HL-60 (cell line): ENCODE measurements at regions not wholly inside any gene's neighbourhood (a gene's known extent, or its start where the extent isn't known, plus 50 kb on each side); places are given as distances from the start of the nearest gene placed in this dataset.

Experiments used
- DNase-seq, 2 experiments: peaks; one replicate each; pipeline ENCODE4 v3.0.0-alpha.2; 2010 to 2020; ENCODE audit warnings: low read depth in 1 of 2, low spot score in 1 of 2
- H3K27ac ChIP-seq: fragments of 250-450 bp; sonication (Bioruptor Pico); replicated peaks from 2 replicates; pipeline ENCODE4 v1.5.1; 2020; ENCODE audit warnings: mild to moderate bottlenecking, moderate library complexity
- H3K27me3 ChIP-seq: fragments of 250-450 bp; sonication (Bioruptor Pico); 2 replicates; pipeline ENCODE4 v1.5.1; 2021; ENCODE audit warnings: mild to moderate bottlenecking, moderate library complexity; ENCODE audit not compliant: insufficient read depth, poor library complexity, severe bottlenecking
- H3K4me3 ChIP-seq: replicated peaks from 2 replicates; pipeline ENCODE4 v1.5.1; 2011; ENCODE audit warnings: mild to moderate bottlenecking, control low read depth, low read length; ENCODE audit not compliant: insufficient read depth
- CTCF ChIP-seq: IDR thresholded peaks from one replicate; pipeline ENCODE4 v1.5.1; 2011; ENCODE audit warnings: low read length, control low read depth, inconsistent platforms; ENCODE audit not compliant: insufficient read depth
- GABPA ChIP-seq: IDR thresholded peaks from 2 replicates; pipeline ENCODE4 v1.6.1; 2012; ENCODE audit warnings: low read depth
- POLR2AphosphoS5 ChIP-seq: IDR thresholded peaks from 2 replicates; pipeline ENCODE4 v1.6.1; 2012; ENCODE audit warnings: low read depth
- REST ChIP-seq: IDR thresholded peaks from 2 replicates; pipeline ENCODE4 v1.6.1; 2012; ENCODE audit warnings: low read depth; ENCODE audit not compliant: insufficient replicate concordance
- SPI1 ChIP-seq: IDR thresholded peaks from 2 replicates; pipeline ENCODE4 v1.6.1; 2012; ENCODE audit warnings: low read depth, mild to moderate bottlenecking, borderline replicate concordance

- DNase-seq = no peak
- no peak for TF ChIP-seq GABPA
- no peak for TF ChIP-seq SPI1
- no peak for TF ChIP-seq POLR2AphosphoS5
- no peak for TF ChIP-seq REST
- TF ChIP-seq CTCF = no peak
- Histone ChIP-seq H3K27ac (no peak overlapping the region), H3K4me3 (no peak overlapping the region), H3K27me3 (no peaks in the 10 kb centered on the region)
These were observed 68.9 kb upstream of the FUT9 start for GRCh38 chr6:95946906-95947305.

GRCh38 chr6:95948324-95948723, 67.5 kb upstream of the FUT9 start:
- TF ChIP-seq GABPA (no peak), CTCF (no peak)
- DNase-seq = no peak

GRCh38 chr6:95949985-95950384, 65.8 kb upstream of the FUT9 start:
- Histone ChIP-seq H3K27ac (no peak overlapping the region), H3K27me3 (no peaks in the 10 kb centered on the region), H3K4me3 (no peak overlapping the region)
- TF ChIP-seq SPI1 = no peak
- no peak for DNase-seq

More at GRCh38 chr6:95948324-95948723, 67.5 kb upstream of the FUT9 start:
- Histone ChIP-seq H3K4me3 (no peak overlapping the region), H3K27me3 (no peaks in the 10 kb centered on the region), H3K27ac (no peak overlapping the region)

GRCh38 chr6:95958686-95959085, 57.1 kb upstream of the FUT9 start:
- TF ChIP-seq CTCF (no peak), SPI1 (no peak), GABPA (no peak), REST (no peak), POLR2AphosphoS5 (no peak)
- no peak for DNase-seq
- Histone ChIP-seq H3K27me3 (no peaks in the 10 kb centered on the region), H3K27ac (no peak overlapping the region), H3K4me3 (no peak overlapping the region)
